ENCODE measurements at regions not wholly inside any gene's neighbourhood (a gene's known extent, or its start where the extent isn't known, plus 50 kb on each side); places are given as distances from the start of the nearest gene placed in this dataset.

DNA sequence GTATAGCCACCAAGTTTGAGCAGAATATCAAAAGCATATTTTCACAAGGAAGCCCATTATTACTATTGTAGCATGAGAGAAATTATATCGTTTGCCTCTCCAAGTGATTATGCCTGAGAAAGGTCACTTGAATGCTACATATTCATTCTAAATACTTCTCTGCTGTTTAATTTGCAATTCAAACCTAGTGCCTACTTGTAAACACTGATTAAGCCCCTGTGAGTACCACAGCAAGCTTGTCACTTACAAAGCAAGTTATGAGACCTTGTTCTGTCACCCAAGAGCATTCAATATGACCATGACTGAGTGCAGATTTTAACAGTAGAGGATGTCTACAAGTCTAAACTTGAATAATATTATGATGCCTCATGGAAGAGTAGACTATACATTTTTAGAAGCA is 124.7 kb upstream of the SSTR1 start:
- TF ChIP-seq CTCF (conservative IDR thresholded peaks at IDR 0.05; ENCODE audit: low read depth, low read length) (no peak), EZH2 (IDR thresholded peaks at IDR 0.05; ENCODE audit: borderline replicate concordance, low read depth, low read length, poor library complexity, severe bottlenecking) (no peak)
